NT2/D1 (cell line): ENCODE measurements at regions not wholly inside any gene's neighbourhood (a gene's known extent, or its start where the extent isn't known, plus 50 kb on each side); places are given as distances from the start of the nearest gene placed in this dataset.

Experiments used
- SUZ12 ChIP-seq: IDR thresholded peaks from 2 replicates; pipeline ENCODE4 v1.6.1; 2011; ENCODE audit not compliant: insufficient read length, insufficient read depth; ENCODE audit errors: extremely low read depth
- YY1 ChIP-seq: IDR thresholded peaks from 2 replicates; pipeline ENCODE4 v1.6.1; 2011; ENCODE audit not compliant: insufficient read length, insufficient read depth
- ZNF274 ChIP-seq: IDR thresholded peaks from 2 replicates; pipeline ENCODE4 v1.6.1; 2011; ENCODE audit warnings: mild to moderate bottlenecking, low read depth, low read length

DNA sequence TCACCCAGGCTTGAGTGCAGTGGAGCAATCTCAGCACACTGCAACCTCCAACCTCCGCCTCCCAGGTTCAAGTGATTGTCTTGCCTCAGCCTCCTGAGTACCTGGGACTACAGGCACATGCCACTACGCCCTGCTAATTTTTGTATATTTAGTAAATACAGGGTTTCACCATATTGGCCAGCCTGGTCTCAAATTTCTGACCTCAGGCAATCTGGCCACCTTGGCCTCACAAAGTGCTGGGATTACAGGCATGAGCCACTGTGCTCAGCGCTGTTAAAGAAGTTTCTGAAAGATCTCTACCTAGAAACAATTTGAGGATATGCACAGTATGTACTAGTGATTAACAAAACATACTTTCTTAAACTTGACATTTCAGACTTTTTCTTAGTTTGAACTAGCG lies 182.6 kb upstream of the ESRRG start:
- no peak for TF ChIP-seq SUZ12
- no peak for TF ChIP-seq ZNF274
- no peak for TF ChIP-seq YY1
